ENCODE measurements at regions not wholly inside any gene's neighbourhood (a gene's known extent, or its start where the extent isn't known, plus 50 kb on each side); places are given as distances from the start of the nearest gene placed in this dataset.
"Not testable (repeated sequence)": the region's sequence is repeated elsewhere in the genome, so short reads cannot be mapped to it uniquely, and the experiment has no call there.

- Mint-ChIP-seq H3K27me3 (peaks cover 8% of the 10 kb centered on the region), H3K27ac (no peak overlapping the region), H3K9me3 (peaks cover 24 to 62% of the 10 kb centered on the region in 2 donors), H3K4me1 (no peaks in the 10 kb centered on the region), H3K4me3 (no peak overlapping the region)
- no peak for ATAC-seq
- DNase-seq: no peak
Observed at GRCh38 chr6:96433950-96434349, 87.7 kb upstream of the UFL1 start.

GRCh38 chr6:96436398-96436797 is 85.2 kb upstream of the UFL1 start:
- Mint-ChIP-seq H3K4me3 (no peak overlapping the region), H3K9me3 (peaks cover 19 to 39% of the 10 kb centered on the region in 2 donors), H3K27me3 (peaks cover 8% of the 10 kb centered on the region), H3K4me1 (no peaks in the 10 kb centered on the region), H3K27ac (no peak overlapping the region)
- no peak for ATAC-seq
- DNase-seq: no peak

- ATAC-seq, H3K4me3 Mint-ChIP-seq, DNase-seq, H3K27me3 Mint-ChIP-seq, H3K4me1 Mint-ChIP-seq, H3K27ac Mint-ChIP-seq: not testable (repeated sequence)
- H3K9me3 Mint-ChIP-seq: peaks cover 19 to 38% of the 10 kb centered on the region in 2 donors
Observed at GRCh38 chr6:96437228-96437627, 84.4 kb upstream of the UFL1 start.

- Mint-ChIP-seq H3K27ac (no peak overlapping the region), H3K4me1 (no peaks in the 10 kb centered on the region), H3K27me3 (no peaks in the 10 kb centered on the region), H3K9me3 (peaks cover 6 to 9% of the 10 kb centered on the region in 2 donors), H3K4me3 (no peak overlapping the region)
- ATAC-seq (no peak), DNase-seq (no peak)
Observed at GRCh38 chr6:96450082-96450769, 71.4 kb upstream of the UFL1 start.

- H3K9me3 Mint-ChIP-seq: peaks cover 3 to 4% of the 10 kb centered on the region in 2 donors
- DNase-seq (no peak), ATAC-seq (no peak)
- H3K4me1 Mint-ChIP-seq: no peaks in the 10 kb centered on the region
- no peak overlapping the region for H3K4me3 Mint-ChIP-seq
- H3K27me3 Mint-ChIP-seq: no peaks in the 10 kb centered on the region
- H3K27ac Mint-ChIP-seq: no peak overlapping the region
Observed at GRCh38 chr6:96450770-96451130, 70.9 kb upstream of the UFL1 start.

- no peak overlapping the region for H3K4me3 Mint-ChIP-seq
- no peaks in the 10 kb centered on the region for H3K27me3 Mint-ChIP-seq
- no peaks in the 10 kb centered on the region for H3K4me1 Mint-ChIP-seq
- H3K9me3 Mint-ChIP-seq: no peaks in the 10 kb centered on the region
- DNase-seq (no peak), ATAC-seq (no peak)
- peak overlapping the region in 1 of 2 donors; percentile 79 for H3K27ac Mint-ChIP-seq
Observed at GRCh38 chr6:96458771-96459170, 62.8 kb upstream of the UFL1 start.

GRCh38 chr6:96460052-96460700 is 61.4 kb upstream of the UFL1 start:
- H3K4me1 Mint-ChIP-seq: peaks cover 4% of the 10 kb centered on the region
- no peaks in the 10 kb centered on the region for H3K9me3 Mint-ChIP-seq
- DNase-seq (no peak), ATAC-seq (no peak)
- H3K4me3 Mint-ChIP-seq: no peak overlapping the region
- H3K27ac Mint-ChIP-seq: peak overlapping the region in 1 of 2 donors; percentile 58
- H3K27me3 Mint-ChIP-seq: no peaks in the 10 kb centered on the region

- ATAC-seq (peak; percentile 34), DNase-seq (peak in 1 of 2 donors; percentile 12)
- Mint-ChIP-seq H3K9me3 (no peaks in the 10 kb centered on the region), H3K27ac (peak overlapping the region in 1 of 2 donors; percentile 22), H3K27me3 (no peaks in the 10 kb centered on the region), H3K4me1 (peaks cover 33% of the 10 kb centered on the region), H3K4me3 (peak overlapping the region; percentile 13 to 19)
Observed at GRCh38 chr6:96465321-96465903, 56.2 kb upstream of the UFL1 start.

- ATAC-seq (peak; percentile 90), DNase-seq (no peak)
- no peak overlapping the region for H3K27ac Mint-ChIP-seq
- peaks cover 33% of the 10 kb centered on the region for H3K4me1 Mint-ChIP-seq
- H3K27me3 Mint-ChIP-seq: no peaks in the 10 kb centered on the region
- peak overlapping the region in 1 of 2 donors; percentile 3 for H3K4me3 Mint-ChIP-seq
- no peaks in the 10 kb centered on the region for H3K9me3 Mint-ChIP-seq
Observed at GRCh38 chr6:96466147-96466863, 55.3 kb upstream of the UFL1 start.

GRCh38 chr6:96467814-96468213 is 53.8 kb upstream of the UFL1 start:
- H3K4me1 Mint-ChIP-seq: peaks cover 33% of the 10 kb centered on the region
- no peak overlapping the region for H3K27ac Mint-ChIP-seq
- no peaks in the 10 kb centered on the region for H3K27me3 Mint-ChIP-seq
- ATAC-seq (peak; percentile 42), DNase-seq (no peak)
- H3K9me3 Mint-ChIP-seq: no peaks in the 10 kb centered on the region
- H3K4me3 Mint-ChIP-seq: no peak overlapping the region

GRCh38 chr6:96468281-96468680 is 53.3 kb upstream of the UFL1 start:
- Mint-ChIP-seq H3K27ac (no peak overlapping the region), H3K4me1 (peaks cover 33% of the 10 kb centered on the region), H3K9me3 (no peaks in the 10 kb centered on the region), H3K4me3 (no peak overlapping the region), H3K27me3 (no peaks in the 10 kb centered on the region)
- no peak for DNase-seq
- no peak for ATAC-seq

- DNase-seq: no peak
Observed at GRCh38 chr6:96468681-96469224, 52.9 kb upstream of the UFL1 start.

GRCh38 chr6:96469312-96469711 is 52.3 kb upstream of the UFL1 start:
- DNase-seq (no peak), ATAC-seq (no peak)
- Mint-ChIP-seq H3K27me3 (no peaks in the 10 kb centered on the region), H3K9me3 (peaks cover 0 to 5% of the 10 kb centered on the region in 2 donors), H3K4me3 (no peak overlapping the region), H3K27ac (no peak overlapping the region), H3K4me1 (peaks cover 33% of the 10 kb centered on the region)

More at GRCh38 chr6:96468681-96469224, 52.9 kb upstream of the UFL1 start:
- Mint-ChIP-seq H3K4me1 (peaks cover 33% of the 10 kb centered on the region), H3K9me3 (no peaks in the 10 kb centered on the region), H3K27me3 (no peaks in the 10 kb centered on the region), H3K27ac (no peak overlapping the region), H3K4me3 (no peak overlapping the region)
- no peak for ATAC-seq

- H3K27me3 Mint-ChIP-seq: no peaks in the 10 kb centered on the region
- no peak overlapping the region for H3K4me3 Mint-ChIP-seq
- no peak for DNase-seq
- peaks cover 7 to 15% of the 10 kb centered on the region in 2 donors for H3K9me3 Mint-ChIP-seq
- peaks cover 28% of the 10 kb centered on the region for H3K4me1 Mint-ChIP-seq
- no peak for ATAC-seq
- no peak overlapping the region for H3K27ac Mint-ChIP-seq
Observed at GRCh38 chr6:96470296-96470695, 51.3 kb upstream of the UFL1 start.

Data from stimulated activated naive CD8-positive, alpha-beta T cell treated with anti-CD3 and anti-CD28 coated beads, Interleukin-15, amount 100 ng/mL, for 72 hours (primary cell).